HepG2 (cell line): ENCODE measurements at regions not wholly inside any gene's neighbourhood (a gene's known extent, or its start where the extent isn't known, plus 50 kb on each side); places are given as distances from the start of the nearest gene placed in this dataset.

Experiments
- FOXJ3 ChIP-seq: sonication (generic); formaldehyde crosslinking; IDR thresholded peaks from 2 replicates; pipeline ENCODE4 v1.4.0; 2020; ENCODE audit warnings: missing genetic modification reagents, mild to moderate bottlenecking, borderline replicate concordance
- ISL2 ChIP-seq: sonication (generic); formaldehyde crosslinking; IDR thresholded peaks from 2 replicates; pipeline ENCODE4 v1.5.0; 2020; ENCODE audit warnings: missing genetic modification reagents
- NONO ChIP-seq, 2 experiments: fragments of 450-650 bp in 1 of 2; sonication (generic) in 1 of 2; formaldehyde crosslinking in 1 of 2; IDR thresholded peaks in 1 of 2; conservative IDR thresholded peaks in 1 of 2; 2 replicates each; pipeline versions ENCODE4 v1.6.1 to v1.8.0; 2017 to 2022; ENCODE audit warnings: mild to moderate bottlenecking in 1 of 2, missing genetic modification reagents in 1 of 2, moderate library complexity in 1 of 2
- PTBP1 ChIP-seq: fragments of 200-400 bp; formaldehyde crosslinking; IDR thresholded peaks from 2 replicates; pipeline ENCODE4 v1.6.1; 2018; ENCODE audit warnings: low read length, low read depth; ENCODE audit not compliant: poor library complexity, severe bottlenecking
- REXO4 ChIP-seq: sonication (generic); formaldehyde crosslinking; IDR thresholded peaks from 2 replicates; pipeline ENCODE4 v1.8.0; 2022; ENCODE audit warnings: missing genetic modification reagents, mild to moderate bottlenecking, borderline replicate concordance
- THAP11 ChIP-seq: IDR thresholded peaks from 2 replicates; pipeline ENCODE4 v1.6.1; 2016; ENCODE audit warnings: missing biosample characterization, missing genetic modification reagents
- ZBTB3 ChIP-seq: sonication (generic); formaldehyde crosslinking; IDR thresholded peaks from 2 replicates; pipeline ENCODE4 v1.4.0; 2020; ENCODE audit warnings: low read depth, mild to moderate bottlenecking, moderate library complexity, missing genetic modification reagents, borderline replicate concordance
- ZFP41 ChIP-seq: sonication (generic); formaldehyde crosslinking; IDR thresholded peaks from 2 replicates; pipeline ENCODE4 v1.4.0; 2020; ENCODE audit warnings: mild to moderate bottlenecking, missing genetic modification reagents, borderline replicate concordance
- ZNF614 ChIP-seq: IDR thresholded peaks from 2 replicates; pipeline ENCODE4 v1.6.1; 2018; ENCODE audit warnings: missing biosample characterization, missing genetic modification reagents, inconsistent platforms, borderline replicate concordance
- TF ChIP-seq, protein P1 (sequence below): sonication (generic); formaldehyde crosslinking; IDR thresholded peaks from 2 replicates; pipeline ENCODE4 v1.4.0; 2020; ENCODE audit warnings: missing genetic modification reagents, borderline replicate concordance
- TF ChIP-seq, protein P2 (sequence below): sonication (generic); formaldehyde crosslinking; IDR thresholded peaks from 2 replicates; pipeline ENCODE4 v1.9.0; 2021; ENCODE audit warnings: missing genetic modification reagents, borderline replicate concordance
- TF ChIP-seq, protein P3 (sequence below): sonication (generic); formaldehyde crosslinking; IDR thresholded peaks from 2 replicates; pipeline ENCODE4 v1.5.1; 2020; ENCODE audit warnings: missing genetic modification reagents, mild to moderate bottlenecking, borderline replicate concordance
- TF ChIP-seq, protein P4 (sequence below): sonication (generic); formaldehyde crosslinking; IDR thresholded peaks from 2 replicates; pipeline ENCODE4 v1.4.0; 2020; ENCODE audit warnings: missing genetic modification reagents, low read depth, mild to moderate bottlenecking, borderline replicate concordance

DNA sequence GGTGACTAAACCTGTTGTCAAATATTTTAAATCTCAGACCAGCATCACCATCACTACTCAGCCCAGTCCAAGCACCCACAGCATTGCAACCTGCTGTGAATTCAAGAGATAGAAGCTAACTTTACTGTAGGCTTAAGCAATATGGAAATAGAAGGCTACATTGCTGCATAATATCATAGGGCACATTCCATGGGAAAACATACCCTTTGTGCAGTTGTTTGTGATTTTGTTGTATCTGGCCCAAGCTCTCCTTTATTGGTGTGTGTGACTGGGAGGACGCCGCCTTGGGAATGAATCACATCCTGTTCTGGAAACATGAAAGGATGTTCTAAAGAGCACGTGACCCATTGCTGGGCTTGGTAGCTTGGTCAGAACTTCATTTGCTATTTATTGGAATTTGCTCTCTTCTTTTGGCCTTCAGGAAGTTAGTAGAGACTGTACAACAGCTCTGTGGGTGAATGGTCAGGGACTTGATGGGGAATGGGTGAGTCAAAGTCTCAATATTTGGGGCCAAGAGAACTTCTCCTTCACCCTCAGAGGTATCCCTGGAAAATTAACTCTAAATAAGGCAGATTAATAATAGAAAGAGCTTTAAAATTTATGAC lies 106.8 kb upstream of the SERPINE2 start (continued):
- TF ChIP-seq, protein P1, sequence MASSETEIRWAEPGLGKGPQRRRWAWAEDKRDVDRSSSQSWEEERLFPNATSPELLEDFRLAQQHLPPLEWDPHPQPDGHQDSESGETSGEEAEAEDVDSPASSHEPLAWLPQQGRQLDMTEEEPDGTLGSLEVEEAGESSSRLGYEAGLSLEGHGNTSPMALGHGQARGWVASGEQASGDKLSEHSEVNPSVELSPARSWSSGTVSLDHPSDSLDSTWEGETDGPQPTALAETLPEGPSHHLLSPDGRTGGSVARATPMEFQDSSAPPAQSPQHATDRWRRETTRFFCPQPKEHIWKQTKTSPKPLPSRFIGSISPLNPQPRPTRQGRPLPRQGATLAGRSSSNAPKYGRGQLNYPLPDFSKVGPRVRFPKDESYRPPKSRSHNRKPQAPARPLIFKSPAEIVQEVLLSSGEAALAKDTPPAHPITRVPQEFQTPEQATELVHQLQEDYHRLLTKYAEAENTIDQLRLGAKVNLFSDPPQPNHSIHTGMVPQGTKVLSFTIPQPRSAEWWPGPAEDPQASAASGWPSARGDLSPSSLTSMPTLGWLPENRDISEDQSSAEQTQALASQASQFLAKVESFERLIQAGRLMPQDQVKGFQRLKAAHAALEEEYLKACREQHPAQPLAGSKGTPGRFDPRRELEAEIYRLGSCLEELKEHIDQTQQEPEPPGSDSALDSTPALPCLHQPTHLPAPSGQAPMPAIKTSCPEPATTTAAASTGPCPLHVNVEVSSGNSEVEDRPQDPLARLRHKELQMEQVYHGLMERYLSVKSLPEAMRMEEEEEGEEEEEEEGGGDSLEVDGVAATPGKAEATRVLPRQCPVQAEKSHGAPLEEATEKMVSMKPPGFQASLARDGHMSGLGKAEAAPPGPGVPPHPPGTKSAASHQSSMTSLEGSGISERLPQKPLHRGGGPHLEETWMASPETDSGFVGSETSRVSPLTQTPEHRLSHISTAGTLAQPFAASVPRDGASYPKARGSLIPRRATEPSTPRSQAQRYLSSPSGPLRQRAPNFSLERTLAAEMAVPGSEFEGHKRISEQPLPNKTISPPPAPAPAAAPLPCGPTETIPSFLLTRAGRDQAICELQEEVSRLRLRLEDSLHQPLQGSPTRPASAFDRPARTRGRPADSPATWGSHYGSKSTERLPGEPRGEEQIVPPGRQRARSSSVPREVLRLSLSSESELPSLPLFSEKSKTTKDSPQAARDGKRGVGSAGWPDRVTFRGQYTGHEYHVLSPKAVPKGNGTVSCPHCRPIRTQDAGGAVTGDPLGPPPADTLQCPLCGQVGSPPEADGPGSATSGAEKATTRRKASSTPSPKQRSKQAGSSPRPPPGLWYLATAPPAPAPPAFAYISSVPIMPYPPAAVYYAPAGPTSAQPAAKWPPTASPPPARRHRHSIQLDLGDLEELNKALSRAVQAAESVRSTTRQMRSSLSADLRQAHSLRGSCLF (CRISPR knock-in tag) = no peak
- TF ChIP-seq ISL2 (CRISPR knock-in tag) (peak; percentile 70), ZFP41 (CRISPR knock-in tag) (no peak), REXO4 (CRISPR knock-in tag) (no peak), THAP11 (CRISPR knock-in tag) (peak; percentile 54; the same call in 1 of the 2 replicates), ZNF614 (CRISPR knock-in tag) (no peak), FOXJ3 (CRISPR knock-in tag) (peak; percentile 68; the same call in 1 of the 2 replicates), PTBP1 (no peak), NONO (IDR thresholded peaks at IDR 0.05) (no peak), NONO (CRISPR knock-in tag; conservative IDR thresholded peaks at IDR 0.05) (no peak), ZBTB3 (no peak)
- TF ChIP-seq, protein P2, sequence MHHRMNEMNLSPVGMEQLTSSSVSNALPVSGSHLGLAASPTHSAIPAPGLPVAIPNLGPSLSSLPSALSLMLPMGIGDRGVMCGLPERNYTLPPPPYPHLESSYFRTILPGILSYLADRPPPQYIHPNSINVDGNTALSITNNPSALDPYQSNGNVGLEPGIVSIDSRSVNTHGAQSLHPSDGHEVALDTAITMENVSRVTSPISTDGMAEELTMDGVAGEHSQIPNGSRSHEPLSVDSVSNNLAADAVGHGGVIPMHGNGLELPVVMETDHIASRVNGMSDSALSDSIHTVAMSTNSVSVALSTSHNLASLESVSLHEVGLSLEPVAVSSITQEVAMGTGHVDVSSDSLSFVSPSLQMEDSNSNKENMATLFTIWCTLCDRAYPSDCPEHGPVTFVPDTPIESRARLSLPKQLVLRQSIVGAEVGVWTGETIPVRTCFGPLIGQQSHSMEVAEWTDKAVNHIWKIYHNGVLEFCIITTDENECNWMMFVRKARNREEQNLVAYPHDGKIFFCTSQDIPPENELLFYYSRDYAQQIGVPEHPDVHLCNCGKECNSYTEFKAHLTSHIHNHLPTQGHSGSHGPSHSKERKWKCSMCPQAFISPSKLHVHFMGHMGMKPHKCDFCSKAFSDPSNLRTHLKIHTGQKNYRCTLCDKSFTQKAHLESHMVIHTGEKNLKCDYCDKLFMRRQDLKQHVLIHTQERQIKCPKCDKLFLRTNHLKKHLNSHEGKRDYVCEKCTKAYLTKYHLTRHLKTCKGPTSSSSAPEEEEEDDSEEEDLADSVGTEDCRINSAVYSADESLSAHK = no peak
- TF ChIP-seq, protein P3, sequence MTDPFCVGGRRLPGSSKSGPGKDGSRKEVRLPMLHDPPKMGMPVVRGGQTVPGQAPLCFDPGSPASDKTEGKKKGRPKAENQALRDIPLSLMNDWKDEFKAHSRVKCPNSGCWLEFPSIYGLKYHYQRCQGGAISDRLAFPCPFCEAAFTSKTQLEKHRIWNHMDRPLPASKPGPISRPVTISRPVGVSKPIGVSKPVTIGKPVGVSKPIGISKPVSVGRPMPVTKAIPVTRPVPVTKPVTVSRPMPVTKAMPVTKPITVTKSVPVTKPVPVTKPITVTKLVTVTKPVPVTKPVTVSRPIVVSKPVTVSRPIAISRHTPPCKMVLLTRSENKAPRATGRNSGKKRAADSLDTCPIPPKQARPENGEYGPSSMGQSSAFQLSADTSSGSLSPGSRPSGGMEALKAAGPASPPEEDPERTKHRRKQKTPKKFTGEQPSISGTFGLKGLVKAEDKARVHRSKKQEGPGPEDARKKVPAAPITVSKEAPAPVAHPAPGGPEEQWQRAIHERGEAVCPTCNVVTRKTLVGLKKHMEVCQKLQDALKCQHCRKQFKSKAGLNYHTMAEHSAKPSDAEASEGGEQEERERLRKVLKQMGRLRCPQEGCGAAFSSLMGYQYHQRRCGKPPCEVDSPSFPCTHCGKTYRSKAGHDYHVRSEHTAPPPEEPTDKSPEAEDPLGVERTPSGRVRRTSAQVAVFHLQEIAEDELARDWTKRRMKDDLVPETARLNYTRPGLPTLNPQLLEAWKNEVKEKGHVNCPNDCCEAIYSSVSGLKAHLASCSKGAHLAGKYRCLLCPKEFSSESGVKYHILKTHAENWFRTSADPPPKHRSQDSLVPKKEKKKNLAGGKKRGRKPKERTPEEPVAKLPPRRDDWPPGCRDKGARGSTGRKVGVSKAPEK (CRISPR knock-in tag) = no peak
- TF ChIP-seq, protein P4, sequence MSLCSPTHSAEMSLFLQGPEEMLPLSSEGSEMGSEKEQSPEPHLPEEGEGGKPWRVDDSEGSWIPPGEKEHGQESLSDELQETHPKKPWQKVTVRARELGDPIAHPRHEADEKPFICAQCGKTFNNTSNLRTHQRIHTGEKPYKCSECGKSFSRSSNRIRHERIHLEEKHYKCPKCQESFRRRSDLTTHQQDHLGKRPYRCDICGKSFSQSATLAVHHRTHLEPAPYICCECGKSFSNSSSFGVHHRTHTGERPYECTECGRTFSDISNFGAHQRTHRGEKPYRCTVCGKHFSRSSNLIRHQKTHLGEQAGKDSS (CRISPR knock-in tag) = no peak; the same call in 1 of the 2 replicates
